Immature natural killer cell (primary cell): ENCODE measurements at regions not wholly inside any gene's neighbourhood (a gene's known extent, or its start where the extent isn't known, plus 50 kb on each side); places are given as distances from the start of the nearest gene placed in this dataset.

Experiments
- DNase-seq, 3 donors: peaks; one replicate each; pipeline ENCODE4 v3.0.0; 2022; ENCODE audit warnings: mixed read lengths in 1 of 3
- H3K27ac Mint-ChIP-seq, 6 donors: one replicate each; pipeline ENCODE4 v1.8.0; 2020; ENCODE audit warnings: mixed read lengths in 6 of 6, mild to moderate bottlenecking in 5 of 6, inconsistent platforms in 4 of 6, moderate library complexity in 3 of 6
- H3K27me3 Mint-ChIP-seq, 3 donors: one replicate each; pipeline ENCODE4 v1.8.0; 2020 to 2021; ENCODE audit warnings: low read depth in 3 of 3, mild to moderate bottlenecking in 3 of 3, mixed read lengths in 3 of 3, moderate library complexity in 3 of 3, inconsistent platforms in 1 of 3
- H3K36me3 Mint-ChIP-seq, 3 donors: one replicate each; pipeline ENCODE4 v1.8.0; 2020; ENCODE audit warnings: mixed read lengths in 3 of 3, inconsistent platforms in 2 of 3, mild to moderate bottlenecking in 2 of 3
- H3K4me1 Mint-ChIP-seq, 2 donors: one replicate each; pipeline ENCODE4 v1.8.0; 2020; ENCODE audit warnings: inconsistent platforms in 2 of 2, mild to moderate bottlenecking in 2 of 2, mixed read lengths in 2 of 2, moderate library complexity in 1 of 2
- H3K4me3 Mint-ChIP-seq, 5 donors: one replicate each; pipeline ENCODE4 v1.8.0; 2020; ENCODE audit warnings: mild to moderate bottlenecking in 5 of 5, mixed read lengths in 5 of 5, inconsistent platforms in 3 of 5, moderate library complexity in 3 of 5
- H3K9me3 Mint-ChIP-seq, 6 donors: one replicate each; pipeline ENCODE4 v1.8.0; 2020; ENCODE audit warnings: mild to moderate bottlenecking in 6 of 6, mixed read lengths in 6 of 6, inconsistent platforms in 4 of 6, moderate library complexity in 3 of 6

DNA sequence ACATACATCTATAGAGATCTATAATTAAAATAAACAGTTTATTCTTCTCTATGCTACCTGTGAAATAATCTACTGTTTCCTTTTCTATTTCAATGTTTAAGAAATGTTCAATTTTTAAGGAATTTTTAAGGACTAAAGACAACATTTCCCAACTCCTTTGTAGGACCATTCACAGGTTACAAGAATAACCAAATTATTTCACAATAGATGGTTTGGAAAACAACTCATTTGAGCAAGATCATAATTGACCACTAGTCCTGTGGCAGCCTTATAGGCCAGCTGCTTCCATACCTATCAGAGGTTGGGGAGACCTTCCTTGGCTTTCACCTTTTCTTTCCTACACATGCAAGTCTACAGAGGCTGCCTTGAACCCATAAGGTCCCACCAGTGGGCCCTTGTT lies 193.7 kb downstream of the TTC39B start:
- H3K4me3 Mint-ChIP-seq, result no peak overlapping the region
- peaks cover 0 to 3% (median 0%) of the 10 kb centered on the region in 6 donors for H3K9me3 Mint-ChIP-seq
- H3K36me3 Mint-ChIP-seq, result no peaks in the 10 kb centered on the region
- DNase-seq, result no peak
- H3K4me1 Mint-ChIP-seq, result no peaks in the 10 kb centered on the region
- H3K27me3 Mint-ChIP-seq, result peaks cover 0 to 8% (median 3%) of the 10 kb centered on the region in 3 donors
- no peak overlapping the region for H3K27ac Mint-ChIP-seq

GRCh38 chr9:15111071-15111470 lies 195.9 kb downstream of the TTC39B start:
- H3K27ac Mint-ChIP-seq, result no peak overlapping the region

GRCh38 chr9:15104826-15105420 lies 194.7 kb upstream of the FREM1 start:
- Mint-ChIP-seq H3K4me3 (no peak overlapping the region), H3K27ac (no peak overlapping the region)
- DNase-seq, result peak; percentile 17 to 38 (median 31)

More at GRCh38 chr9:15111071-15111470, 195.9 kb downstream of the TTC39B start:
- H3K9me3 Mint-ChIP-seq, result peaks cover 0 to 3% (median 0%) of the 10 kb centered on the region in 6 donors
- no peak for DNase-seq
- H3K4me1 Mint-ChIP-seq, result no peaks in the 10 kb centered on the region
- no peak overlapping the region for H3K4me3 Mint-ChIP-seq
- no peaks in the 10 kb centered on the region for H3K36me3 Mint-ChIP-seq
- H3K27me3 Mint-ChIP-seq, result peaks cover 0 to 2% (median 0%) of the 10 kb centered on the region in 3 donors

DNA sequence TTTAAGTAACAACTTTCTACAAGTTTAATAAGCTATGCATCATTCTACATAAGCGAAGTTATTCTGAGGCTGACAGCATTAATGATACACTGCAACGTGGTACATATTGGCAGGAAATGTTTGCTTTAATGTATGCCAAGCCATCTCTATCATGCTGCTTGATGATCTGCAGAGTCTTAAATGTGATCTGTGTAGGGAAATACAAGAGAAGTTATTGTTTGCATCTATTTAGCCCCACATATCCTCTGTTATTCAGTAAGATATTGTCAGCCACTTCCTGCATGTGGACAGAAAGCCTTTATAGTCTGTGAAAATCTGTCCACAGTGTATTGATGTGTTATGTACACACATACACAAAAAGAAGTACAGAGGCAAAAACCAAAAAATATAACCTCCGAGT lies 193.1 kb upstream of the FREM1 start:
- H3K9me3 Mint-ChIP-seq, result no peaks in the 10 kb centered on the region
- no peak for DNase-seq
- H3K27ac Mint-ChIP-seq, result no peak overlapping the region
- H3K4me3 Mint-ChIP-seq, result no peak overlapping the region
- peaks cover 2 to 6% (median 6%) of the 10 kb centered on the region in 3 donors for H3K27me3 Mint-ChIP-seq
- H3K4me1 Mint-ChIP-seq, result no peaks in the 10 kb centered on the region
- no peaks in the 10 kb centered on the region for H3K36me3 Mint-ChIP-seq

More at GRCh38 chr9:15104826-15105420, 194.7 kb upstream of the FREM1 start:
- Mint-ChIP-seq H3K4me1 (no peaks in the 10 kb centered on the region), H3K27me3 (peaks cover 2 to 6% (median 6%) of the 10 kb centered on the region in 3 donors), H3K9me3 (peaks cover 0 to 3% (median 0%) of the 10 kb centered on the region in 6 donors), H3K36me3 (no peaks in the 10 kb centered on the region)

- peaks cover 2 to 18% (median 4%) of the 10 kb centered on the region in 3 donors for H3K27me3 Mint-ChIP-seq
- H3K36me3 Mint-ChIP-seq, result no peaks in the 10 kb centered on the region
- DNase-seq, result no peak
- no peak overlapping the region for H3K27ac Mint-ChIP-seq
- no peak overlapping the region for H3K4me3 Mint-ChIP-seq
- H3K9me3 Mint-ChIP-seq, result no peaks in the 10 kb centered on the region
- H3K4me1 Mint-ChIP-seq, result no peaks in the 10 kb centered on the region
Observed at GRCh38 chr9:15101095-15101494, 190.9 kb upstream of the FREM1 start.

DNA sequence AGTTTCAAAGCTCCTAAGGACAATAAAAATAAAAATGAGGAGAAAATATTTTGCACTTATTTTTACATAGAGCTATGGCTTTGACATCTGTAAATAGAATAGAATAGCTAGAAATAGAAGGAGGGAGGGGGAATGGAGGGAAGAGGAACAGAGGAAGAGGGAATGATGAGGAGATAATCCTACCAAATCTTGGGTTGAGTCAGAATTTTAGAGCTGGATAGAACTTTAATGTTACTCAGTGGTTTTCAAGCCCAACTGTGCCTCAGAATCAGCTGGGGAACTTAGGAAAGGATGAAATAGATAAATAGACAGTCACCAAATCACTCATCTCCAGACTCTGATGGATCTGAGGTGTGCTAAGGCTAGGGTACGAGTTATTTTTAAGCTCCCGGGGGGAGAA lies 190.3 kb upstream of the FREM1 start:
- H3K4me1 Mint-ChIP-seq, result no peaks in the 10 kb centered on the region
- no peaks in the 10 kb centered on the region for H3K9me3 Mint-ChIP-seq
- no peak for DNase-seq
- H3K4me3 Mint-ChIP-seq, result no peak overlapping the region
- H3K27ac Mint-ChIP-seq, result no peak overlapping the region
- H3K27me3 Mint-ChIP-seq, result peaks cover 2 to 18% (median 4%) of the 10 kb centered on the region in 3 donors
- H3K36me3 Mint-ChIP-seq, result no peaks in the 10 kb centered on the region

DNA sequence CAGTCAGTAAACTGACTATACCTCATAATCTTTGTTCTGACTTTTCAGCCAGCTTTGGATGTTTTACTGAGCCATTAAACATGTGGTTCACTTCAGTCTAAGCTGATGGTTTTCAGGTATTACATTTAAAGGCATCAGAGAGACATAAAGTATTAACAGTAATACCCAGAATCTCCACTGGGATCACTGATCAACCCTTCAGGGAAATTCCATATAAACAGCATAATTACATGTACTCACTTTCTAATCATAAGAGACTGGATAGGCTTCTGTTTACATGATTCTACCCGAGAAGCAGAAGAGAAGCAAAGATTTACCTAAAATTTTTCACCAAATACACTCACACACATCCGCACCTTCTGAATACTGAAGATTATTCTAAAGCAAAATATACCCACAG lies 186.7 kb upstream of the FREM1 start:
- H3K27ac Mint-ChIP-seq, result no peak overlapping the region
- no peak for DNase-seq
- H3K9me3 Mint-ChIP-seq, result peaks cover 0 to 1% (median 0%) of the 10 kb centered on the region in 6 donors
- H3K27me3 Mint-ChIP-seq, result peaks cover 0 to 12% (median 0%) of the 10 kb centered on the region in 3 donors
- no peak overlapping the region for H3K4me3 Mint-ChIP-seq
- H3K36me3 Mint-ChIP-seq, result no peaks in the 10 kb centered on the region
- H3K4me1 Mint-ChIP-seq, result no peaks in the 10 kb centered on the region

- Mint-ChIP-seq H3K4me1 (no peaks in the 10 kb centered on the region), H3K27me3 (peaks cover 0 to 2% (median 0%) of the 10 kb centered on the region in 3 donors), H3K36me3 (no peaks in the 10 kb centered on the region), H3K9me3 (no peaks in the 10 kb centered on the region), H3K27ac (no peak overlapping the region), H3K4me3 (no peak overlapping the region)
- no peak for DNase-seq
Observed at GRCh38 chr9:15086778-15087324, 176.6 kb upstream of the FREM1 start.

GRCh38 chr9:15086156-15086763 lies 176.0 kb upstream of the FREM1 start:
- no peak for DNase-seq
- H3K27ac Mint-ChIP-seq, result no peak overlapping the region
- H3K9me3 Mint-ChIP-seq, result no peaks in the 10 kb centered on the region
- no peaks in the 10 kb centered on the region for H3K4me1 Mint-ChIP-seq
- no peak overlapping the region for H3K4me3 Mint-ChIP-seq
- H3K27me3 Mint-ChIP-seq, result peaks cover 0 to 3% (median 2%) of the 10 kb centered on the region in 3 donors
- H3K36me3 Mint-ChIP-seq, result no peaks in the 10 kb centered on the region

GRCh38 chr9:15081021-15081753 lies 171.0 kb upstream of the FREM1 start:
- Mint-ChIP-seq H3K4me1 (no peaks in the 10 kb centered on the region), H3K36me3 (no peaks in the 10 kb centered on the region), H3K9me3 (peaks cover 0 to 1% (median 0%) of the 10 kb centered on the region in 6 donors), H3K27ac (no peak overlapping the region), H3K4me3 (no peak overlapping the region), H3K27me3 (peaks cover 2 to 3% (median 3%) of the 10 kb centered on the region in 3 donors)
- no peak for DNase-seq

GRCh38 chr9:15080401-15080800 lies 170.2 kb upstream of the FREM1 start:
- Mint-ChIP-seq H3K4me3 (no peak overlapping the region), H3K27ac (no peak overlapping the region), H3K36me3 (no peaks in the 10 kb centered on the region), H3K9me3 (peaks cover 0 to 1% (median 0%) of the 10 kb centered on the region in 6 donors), H3K4me1 (no peaks in the 10 kb centered on the region), H3K27me3 (peaks cover 1 to 3% (median 2%) of the 10 kb centered on the region in 3 donors)
- DNase-seq, result no peak

DNA sequence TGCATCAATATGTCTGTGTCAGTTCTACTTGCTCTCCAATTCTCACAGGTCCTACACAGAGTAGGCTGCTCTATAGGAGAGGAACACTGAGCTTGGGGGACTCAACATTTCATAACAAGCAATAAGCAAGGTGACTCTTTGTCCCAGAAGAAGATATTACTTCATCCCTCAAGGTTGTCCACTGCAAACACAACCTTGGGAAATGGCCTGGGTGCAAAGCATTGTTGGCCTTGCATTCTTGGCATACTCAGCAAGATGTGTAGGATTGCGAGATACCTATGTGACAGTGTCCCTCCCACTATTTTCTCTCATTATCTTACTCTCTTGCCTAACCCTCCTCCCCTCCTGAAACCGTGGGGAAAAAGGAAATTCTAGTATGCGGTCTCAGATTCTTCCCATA lies 169.8 kb upstream of the FREM1 start:
- no peaks in the 10 kb centered on the region for H3K36me3 Mint-ChIP-seq
- H3K4me1 Mint-ChIP-seq, result no peaks in the 10 kb centered on the region
- no peak for DNase-seq
- peaks cover 0 to 5% (median 0%) of the 10 kb centered on the region in 6 donors for H3K9me3 Mint-ChIP-seq
- H3K27me3 Mint-ChIP-seq, result peaks cover 1 to 5% (median 3%) of the 10 kb centered on the region in 3 donors
- H3K4me3 Mint-ChIP-seq, result no peak overlapping the region
- H3K27ac Mint-ChIP-seq, result no peak overlapping the region

- no peaks in the 10 kb centered on the region for H3K4me1 Mint-ChIP-seq
Observed at GRCh38 chr9:15077946-15078729, 167.9 kb upstream of the FREM1 start.

More at GRCh38 chr9:15077946-15078729, 167.9 kb upstream of the FREM1 start:
- DNase-seq, result no peak
- Mint-ChIP-seq H3K27ac (no peak overlapping the region), H3K27me3 (peaks cover 1 to 5% (median 4%) of the 10 kb centered on the region in 3 donors), H3K4me3 (no peak overlapping the region), H3K9me3 (peaks cover 0 to 5% (median 0%) of the 10 kb centered on the region in 6 donors), H3K36me3 (no peaks in the 10 kb centered on the region)
